ENCODE measurements at regions not wholly inside any gene's neighbourhood (a gene's known extent, or its start where the extent isn't known, plus 50 kb on each side); places are given as distances from the start of the nearest gene placed in this dataset.

DNA sequence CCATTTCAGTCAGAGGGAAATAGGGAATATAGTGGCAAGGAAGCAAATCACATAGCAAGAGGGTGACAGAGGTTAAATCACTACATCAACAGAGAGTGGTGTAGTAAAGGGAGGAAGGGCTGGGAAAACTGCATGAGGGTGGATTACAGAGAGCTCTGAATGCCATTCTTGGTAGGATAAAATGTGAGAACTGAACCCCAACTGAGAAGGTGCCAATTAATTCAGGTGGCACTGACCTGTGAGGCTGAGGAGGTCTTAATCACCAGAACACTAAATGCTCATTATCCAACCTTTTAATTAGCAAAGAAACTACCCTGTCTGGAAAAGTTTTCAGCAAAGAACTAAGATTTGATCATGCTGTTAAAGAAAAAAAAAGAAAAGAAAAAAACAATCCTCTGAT lies 202.7 kb downstream of the LRRN1 start:
- no peak for DNase-seq
- no peak overlapping the region for H3K4me3 ChIP-seq
- H3K27me3 ChIP-seq, result no peaks in the 10 kb centered on the region
- no peaks in the 10 kb centered on the region for H3K4me1 ChIP-seq
- intact Hi-C loops (cut with DNase I), result no loop called here
- TF ChIP-seq POLR2A (IDR thresholded peaks at IDR 0.05), result no peak
- TF ChIP-seq, protein P1, sequence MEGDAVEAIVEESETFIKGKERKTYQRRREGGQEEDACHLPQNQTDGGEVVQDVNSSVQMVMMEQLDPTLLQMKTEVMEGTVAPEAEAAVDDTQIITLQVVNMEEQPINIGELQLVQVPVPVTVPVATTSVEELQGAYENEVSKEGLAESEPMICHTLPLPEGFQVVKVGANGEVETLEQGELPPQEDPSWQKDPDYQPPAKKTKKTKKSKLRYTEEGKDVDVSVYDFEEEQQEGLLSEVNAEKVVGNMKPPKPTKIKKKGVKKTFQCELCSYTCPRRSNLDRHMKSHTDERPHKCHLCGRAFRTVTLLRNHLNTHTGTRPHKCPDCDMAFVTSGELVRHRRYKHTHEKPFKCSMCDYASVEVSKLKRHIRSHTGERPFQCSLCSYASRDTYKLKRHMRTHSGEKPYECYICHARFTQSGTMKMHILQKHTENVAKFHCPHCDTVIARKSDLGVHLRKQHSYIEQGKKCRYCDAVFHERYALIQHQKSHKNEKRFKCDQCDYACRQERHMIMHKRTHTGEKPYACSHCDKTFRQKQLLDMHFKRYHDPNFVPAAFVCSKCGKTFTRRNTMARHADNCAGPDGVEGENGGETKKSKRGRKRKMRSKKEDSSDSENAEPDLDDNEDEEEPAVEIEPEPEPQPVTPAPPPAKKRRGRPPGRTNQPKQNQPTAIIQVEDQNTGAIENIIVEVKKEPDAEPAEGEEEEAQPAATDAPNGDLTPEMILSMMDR (IDR thresholded peaks at IDR 0.05), result no peak
- no peaks in the 10 kb centered on the region for H3K36me3 ChIP-seq
- H3K9me3 ChIP-seq, result no peaks in the 10 kb centered on the region
- no peak overlapping the region for H3K27ac ChIP-seq

DNA sequence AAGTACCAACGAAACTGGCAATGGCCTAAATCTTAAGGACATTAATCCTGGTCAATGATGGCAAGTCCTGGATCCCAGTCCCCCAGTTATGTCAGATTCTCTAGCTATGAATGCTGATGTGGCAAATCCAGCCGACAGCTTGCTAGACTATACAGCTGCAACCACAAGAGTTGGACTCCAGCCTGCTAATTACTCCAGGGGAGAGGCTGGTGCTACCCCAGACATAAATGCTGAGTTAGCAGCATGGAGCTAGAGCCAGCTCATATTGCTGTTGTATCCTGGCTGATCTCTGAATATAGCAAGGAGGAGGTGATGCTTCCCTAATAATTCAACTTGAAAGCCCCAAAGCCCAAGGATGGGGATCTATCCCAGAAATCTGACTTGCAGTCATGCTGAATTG lies 207.1 kb downstream of the LRRN1 start:
- no peak overlapping the region for H3K4me3 ChIP-seq
- no peak for DNase-seq
- no peaks in the 10 kb centered on the region for H3K4me1 ChIP-seq
- no peak overlapping the region for H3K27ac ChIP-seq
- 49 to 56% methylated on average over 2 of the region's 2 CpGs for WGBS, 2 donors
- intact Hi-C loops (cut with DNase I), result no loop called here
- H3K36me3 ChIP-seq, result no peaks in the 10 kb centered on the region
- no peak for TF ChIP-seq POLR2A (IDR thresholded peaks at IDR 0.05)
- TF ChIP-seq, protein P1 (IDR thresholded peaks at IDR 0.05), result no peak
- H3K9me3 ChIP-seq, result no peaks in the 10 kb centered on the region
- no peaks in the 10 kb centered on the region for H3K27me3 ChIP-seq

DNA sequence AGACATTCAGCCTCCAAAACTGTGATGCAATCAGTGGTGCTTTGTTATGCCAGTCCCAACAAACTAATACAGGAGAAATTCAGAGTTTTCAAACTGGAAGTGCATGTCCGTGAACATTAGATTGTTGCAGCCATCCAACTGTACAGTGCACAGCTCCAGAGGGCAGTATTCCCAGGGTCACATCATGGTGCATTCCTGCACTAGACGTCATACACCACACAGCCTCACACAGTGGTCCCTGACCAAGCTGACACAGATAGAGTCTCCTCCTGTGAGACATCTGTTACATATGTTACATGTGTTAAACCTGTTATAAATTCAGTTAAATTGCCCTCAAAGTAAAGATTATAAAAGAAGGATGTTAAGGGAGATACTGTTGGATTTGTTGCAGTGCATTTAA lies 209.0 kb downstream of the LRRN1 start:
- Histone ChIP-seq H3K27me3 (no peaks in the 10 kb centered on the region), H3K27ac (no peak overlapping the region), H3K9me3 (no peaks in the 10 kb centered on the region), H3K4me3 (no peak overlapping the region), H3K36me3 (no peaks in the 10 kb centered on the region), H3K4me1 (no peaks in the 10 kb centered on the region)
- WGBS, 2 donors, result 73 to 79% methylated on average over 2 of the region's 2 CpGs
- no peak for TF ChIP-seq POLR2A (IDR thresholded peaks at IDR 0.05)
- TF ChIP-seq, protein P1 (IDR thresholded peaks at IDR 0.05), result no peak
- DNase-seq, result no peak
- intact Hi-C loops (cut with DNase I), result no loop called here

DNA sequence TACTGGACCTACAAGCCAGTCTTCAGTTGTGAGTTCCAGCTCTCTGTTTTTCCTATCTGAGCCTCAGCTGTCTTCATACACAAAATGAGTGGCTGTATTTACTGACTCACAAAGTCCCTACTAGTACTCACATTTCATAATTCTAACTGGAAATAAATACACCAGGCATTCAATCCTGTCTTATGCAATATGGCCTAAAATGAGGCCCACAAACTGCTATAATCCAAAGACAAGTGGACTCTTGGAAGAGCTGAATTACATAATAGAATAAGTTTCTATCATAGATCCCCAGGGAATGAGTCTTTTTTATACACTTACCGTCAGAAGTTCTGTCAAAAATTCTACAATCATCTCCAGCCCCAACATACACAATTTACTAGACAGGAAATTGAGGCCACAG lies 211.9 kb downstream of the LRRN1 start:
- Histone ChIP-seq H3K27me3 (no peaks in the 10 kb centered on the region), H3K4me1 (no peaks in the 10 kb centered on the region), H3K27ac (no peak overlapping the region), H3K36me3 (no peaks in the 10 kb centered on the region), H3K9me3 (no peaks in the 10 kb centered on the region), H3K4me3 (no peak overlapping the region)
- TF ChIP-seq, protein P1 (IDR thresholded peaks at IDR 0.05), result no peak
- no peak for TF ChIP-seq POLR2A (IDR thresholded peaks at IDR 0.05)
- DNase-seq, result no peak
- WGBS, 2 donors, result 53 to 64% methylated on average over 1 of the region's 1 CpG
- intact Hi-C loops (cut with DNase I), result no loop called here

DNA sequence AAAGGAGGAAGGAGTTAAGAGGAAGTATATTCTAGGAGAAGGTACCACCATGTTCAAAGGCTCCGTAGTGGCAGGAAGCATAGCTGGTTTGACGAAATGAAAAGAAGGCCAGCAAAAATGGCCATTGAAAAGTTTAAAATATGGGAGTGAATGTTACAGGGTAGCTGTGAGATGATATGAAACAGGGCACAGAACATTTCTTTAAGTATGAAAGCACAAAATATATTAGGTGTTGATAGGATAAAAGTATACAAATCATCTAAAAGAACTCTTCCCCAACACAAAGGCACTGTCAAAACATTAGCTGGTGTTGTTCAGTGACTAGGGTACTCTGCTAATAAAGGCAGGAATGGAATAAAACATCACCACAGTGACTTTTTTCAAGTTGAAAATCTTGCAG lies 216.2 kb downstream of the LRRN1 start:
- Histone ChIP-seq H3K36me3 (no peaks in the 10 kb centered on the region), H3K4me1 (no peaks in the 10 kb centered on the region), H3K4me3 (no peak overlapping the region), H3K9me3 (no peaks in the 10 kb centered on the region), H3K27ac (no peak overlapping the region), H3K27me3 (no peaks in the 10 kb centered on the region)
- 21 to 32% methylated on average over 2 of the region's 2 CpGs for WGBS, 2 donors
- intact Hi-C loops (cut with DNase I), result no loop called here
- no peak for DNase-seq
- TF ChIP-seq, protein P1 (IDR thresholded peaks at IDR 0.05), result no peak
- no peak for TF ChIP-seq POLR2A (IDR thresholded peaks at IDR 0.05)

Measured in esophagus squamous epithelium (tissue), 5 donors.